IMR-90 (cell line): ENCODE measurements at regions not wholly inside any gene's neighbourhood (a gene's known extent, or its start where the extent isn't known, plus 50 kb on each side); places are given as distances from the start of the nearest gene placed in this dataset.

Source experiments
- ATAC-seq: fragments of 200-7000 bp; cut with Tn5 transposase; 2 replicates; pipeline ENCODE4 v1.9.1; 2020; ENCODE audit warnings: low read depth, mild to moderate bottlenecking, moderate library complexity
- BruUV-seq: library from RNA; stranded (reverse); fragments of 400-500 nt; replicated peaks from 2 replicates; lab custom pipeline; 2021; lab: Mats Ljungman, UMichigan
- CTCF ChIA-PET: fragments of 300-600 bp; formaldehyde crosslinking; extraction: SDS; loops from one replicate; lab custom pipeline; 2021; ENCODE audit warnings: antibody characterized with exemption; lab: Yijun Ruan, JAX
- POLR2A ChIA-PET: fragments of 300-600 bp; sonication (Branson Sonifier 250); formaldehyde crosslinking; loops from one replicate; lab custom pipeline; 2022; ENCODE audit warnings: antibody characterized with exemption; ENCODE audit not compliant: unreplicated experiment; lab: Charles Lee
- DNase-seq: peaks from one replicate; pipeline ENCODE4 v3.0.0; 2013
- H2AFZ ChIP-seq: replicated peaks from 2 replicates; pipeline ENCODE3; 2013; ENCODE audit warnings: low read length, mild to moderate bottlenecking; ENCODE audit not compliant: poor library complexity
- H2AK5ac ChIP-seq: 2 replicates; pipeline ENCODE4 v1.6.1; 2013; ENCODE audit warnings: low read depth, low read length, inconsistent platforms
- H2AK9ac ChIP-seq: replicated peaks from 2 replicates; pipeline ENCODE3; 2013; ENCODE audit warnings: mild to moderate bottlenecking, low read depth, low read length, moderate library complexity; ENCODE audit not compliant: poor library complexity
- H2BK120ac ChIP-seq: 2 replicates; pipeline ENCODE4 v1.6.1; 2013; ENCODE audit warnings: low read depth, low read length, inconsistent platforms
- H2BK15ac ChIP-seq: 3 replicates; pipeline ENCODE4 v1.6.1; 2013; ENCODE audit warnings: low read depth, low read length, inconsistent platforms
- H2BK20ac ChIP-seq: 2 replicates; pipeline ENCODE4 v1.6.1; 2013; ENCODE audit warnings: low read depth, mild to moderate bottlenecking, inconsistent platforms, low read length, moderate library complexity
- H2BK5ac ChIP-seq: 2 replicates; pipeline ENCODE4 v1.6.1; 2013; ENCODE audit warnings: mild to moderate bottlenecking, low read depth, low read length, inconsistent platforms; ENCODE audit not compliant: poor library complexity, severe bottlenecking
- H3K14ac ChIP-seq: replicated peaks from 2 replicates; pipeline ENCODE4 v1.6.1; 2013; ENCODE audit warnings: low read depth, low read length, inconsistent platforms
- H3K18ac ChIP-seq: 2 replicates; pipeline ENCODE4 v1.6.1; 2013; ENCODE audit warnings: low read depth, low read length, control low read depth
- H3K23ac ChIP-seq: 2 replicates; pipeline ENCODE4 v1.6.1; 2013; ENCODE audit warnings: low read depth, low read length, inconsistent platforms
- H3K27ac ChIP-seq: 2 replicates; pipeline ENCODE4 v1.5.1; 2013; ENCODE audit warnings: mild to moderate bottlenecking, control low read depth, low read length; ENCODE audit not compliant: insufficient read depth
- H3K27me3 ChIP-seq: 2 replicates; pipeline ENCODE4 v1.6.1; 2013; ENCODE audit warnings: low read length; ENCODE audit not compliant: control insufficient read depth, insufficient read depth
- H3K36me3 ChIP-seq: 2 replicates; pipeline ENCODE4 v1.6.1; 2013; ENCODE audit warnings: low read length, mixed read lengths; ENCODE audit not compliant: control insufficient read depth, insufficient read depth
- H3K4ac ChIP-seq: 2 replicates; pipeline ENCODE4 v1.6.1; 2013; ENCODE audit warnings: low read depth, low read length, inconsistent platforms
- H3K4me1 ChIP-seq: 2 replicates; pipeline ENCODE4 v1.6.1; 2013; ENCODE audit warnings: low read length, mixed read lengths; ENCODE audit not compliant: control insufficient read depth, insufficient read depth
- H3K4me2 ChIP-seq: 2 replicates; pipeline ENCODE4 v1.6.1; 2013; ENCODE audit warnings: low read depth, mild to moderate bottlenecking, control low read depth, low read length, moderate library complexity
- H3K4me3 ChIP-seq: 2 replicates; pipeline ENCODE4 v1.5.1; 2013; ENCODE audit warnings: low read depth, mild to moderate bottlenecking, control low read depth, low read length, moderate library complexity; ENCODE audit not compliant: insufficient read depth
- H3K56ac ChIP-seq: 2 replicates; pipeline ENCODE4 v1.6.1; 2013; ENCODE audit warnings: low read length, inconsistent platforms; ENCODE audit not compliant: insufficient read depth; ENCODE audit errors: extremely low read depth
- H3K79me1 ChIP-seq, 2 experiments: 2 replicates each; pipeline ENCODE4 v1.6.1; 2013; ENCODE audit warnings: low read length in 2 of 2, inconsistent platforms in 1 of 2, low read depth in 1 of 2
- H3K9ac ChIP-seq: 2 replicates; pipeline ENCODE4 v1.6.1; 2013; ENCODE audit warnings: low read depth, low read length, control low read depth
- H3K9me1 ChIP-seq: 2 replicates; pipeline ENCODE4 v1.6.1; 2013; ENCODE audit warnings: low read length, inconsistent platforms; ENCODE audit not compliant: insufficient read depth
- H3K9me3 ChIP-seq: 2 replicates; pipeline ENCODE4 v1.6.1; 2013; ENCODE audit warnings: low read length; ENCODE audit not compliant: control insufficient read depth, insufficient read depth
- H4K20me1 ChIP-seq: 2 replicates; pipeline ENCODE4 v1.6.1; 2013; ENCODE audit warnings: low read length, inconsistent platforms; ENCODE audit not compliant: insufficient read depth
- H4K5ac ChIP-seq: 2 replicates; pipeline ENCODE4 v1.6.1; 2013; ENCODE audit warnings: mild to moderate bottlenecking, low read depth, low read length, control low read depth
- H4K8ac ChIP-seq, 2 experiments: 2 replicates each; pipeline ENCODE4 v1.6.1; 2013; ENCODE audit warnings: low read depth in 2 of 2, low read length in 2 of 2, control low read depth in 1 of 2, inconsistent platforms in 1 of 2
- H4K91ac ChIP-seq: 2 replicates; pipeline ENCODE4 v1.6.1; 2013; ENCODE audit warnings: low read depth, low read length, inconsistent platforms; ENCODE audit not compliant: insufficient read depth
- BHLHE40 ChIP-seq: fragments of 150-350 bp; IDR thresholded peaks from 2 replicates; pipeline ENCODE4 v1.6.1; 2016; ENCODE audit warnings: mild to moderate bottlenecking, low read depth, low read length
- CEBPB ChIP-seq: IDR thresholded peaks from 2 replicates; pipeline ENCODE4 v1.6.1; 2012; ENCODE audit warnings: low read depth, low read length, improper control_type of control experiment
- CHD1 ChIP-seq: IDR thresholded peaks from 2 replicates; pipeline ENCODE4 v1.6.1; 2012; ENCODE audit warnings: low read depth, low read length, improper control_type of control experiment
- FOS ChIP-seq: fragments of 150-350 bp; IDR thresholded peaks from 2 replicates; pipeline ENCODE4 v1.6.1; 2016; ENCODE audit warnings: low read depth, low read length
- MAZ ChIP-seq: IDR thresholded peaks from 2 replicates; pipeline ENCODE4 v1.6.1; 2012; ENCODE audit warnings: low read depth, mild to moderate bottlenecking, low read length, improper control_type of control experiment, moderate library complexity, borderline replicate concordance
- MXI1 ChIP-seq: IDR thresholded peaks from 2 replicates; pipeline ENCODE4 v1.6.1; 2012; ENCODE audit warnings: low read depth, mild to moderate bottlenecking, low read length, moderate library complexity, borderline replicate concordance
- NFE2L2 ChIP-seq: fragments of 150-350 bp; IDR thresholded peaks from 2 replicates; pipeline ENCODE4 v1.6.1; 2016; ENCODE audit warnings: low read depth, mild to moderate bottlenecking, low read length
- RAD21 ChIP-seq: IDR thresholded peaks from 2 replicates; pipeline ENCODE4 v1.6.1; 2012; ENCODE audit warnings: low read length, improper control_type of control experiment
- RFX5 ChIP-seq: IDR thresholded peaks from 2 replicates; pipeline ENCODE4 v1.8.0; 2012; ENCODE audit warnings: low read depth, mild to moderate bottlenecking, low read length, moderate library complexity
- WGBS, 2 experiments: methylation state at CpG; one replicate each; pipeline versions ENCODE4 v1.1.5 to v1.1.7; 2013; ENCODE audit warnings: missing lambda C conversion rate in 2 of 2; ENCODE audit not compliant: insufficient read length in 1 of 2; ENCODE audit errors: extremely low coverage in 2 of 2; 5-methylcytosine and 5-hydroxymethylcytosine counted together
- dilution Hi-C: fragments of 300-500 bp; cut with HindIII; formaldehyde crosslinking; loops from one replicate; pipeline ENCODE4 v1.14.3; 2018; ENCODE audit warnings: low sequenced_read_pairs; ENCODE audit not compliant: unreplicated experiment
- in situ Hi-C: fragments of 300-500 bp; cut with MboI; formaldehyde crosslinking; loops from 3 replicates; pipeline ENCODE4 v1.14.3; 2019; ENCODE audit warnings: low sequenced_read_pairs, inconsistent platforms, mixed read lengths
- intact Hi-C: fragments of 100-400 bp; cut with micrococcal nuclease; formaldehyde crosslinking; loops from 2 replicates; pipeline ENCODE4 v1.10.0; 2022
- TF ChIP-seq, protein P1 (sequence below): fragments of 150-350 bp; IDR thresholded peaks from 2 replicates; pipeline ENCODE4 v1.6.1; 2016; ENCODE audit warnings: low read depth, mild to moderate bottlenecking, low read length, moderate library complexity, borderline replicate concordance
- TF ChIP-seq, protein P2 (sequence below): conservative IDR thresholded peaks from 2 replicates; pipeline ENCODE4 v1.5.1; 2012; ENCODE audit warnings: mild to moderate bottlenecking, low read depth, low read length, improper control_type of control experiment

DNA sequence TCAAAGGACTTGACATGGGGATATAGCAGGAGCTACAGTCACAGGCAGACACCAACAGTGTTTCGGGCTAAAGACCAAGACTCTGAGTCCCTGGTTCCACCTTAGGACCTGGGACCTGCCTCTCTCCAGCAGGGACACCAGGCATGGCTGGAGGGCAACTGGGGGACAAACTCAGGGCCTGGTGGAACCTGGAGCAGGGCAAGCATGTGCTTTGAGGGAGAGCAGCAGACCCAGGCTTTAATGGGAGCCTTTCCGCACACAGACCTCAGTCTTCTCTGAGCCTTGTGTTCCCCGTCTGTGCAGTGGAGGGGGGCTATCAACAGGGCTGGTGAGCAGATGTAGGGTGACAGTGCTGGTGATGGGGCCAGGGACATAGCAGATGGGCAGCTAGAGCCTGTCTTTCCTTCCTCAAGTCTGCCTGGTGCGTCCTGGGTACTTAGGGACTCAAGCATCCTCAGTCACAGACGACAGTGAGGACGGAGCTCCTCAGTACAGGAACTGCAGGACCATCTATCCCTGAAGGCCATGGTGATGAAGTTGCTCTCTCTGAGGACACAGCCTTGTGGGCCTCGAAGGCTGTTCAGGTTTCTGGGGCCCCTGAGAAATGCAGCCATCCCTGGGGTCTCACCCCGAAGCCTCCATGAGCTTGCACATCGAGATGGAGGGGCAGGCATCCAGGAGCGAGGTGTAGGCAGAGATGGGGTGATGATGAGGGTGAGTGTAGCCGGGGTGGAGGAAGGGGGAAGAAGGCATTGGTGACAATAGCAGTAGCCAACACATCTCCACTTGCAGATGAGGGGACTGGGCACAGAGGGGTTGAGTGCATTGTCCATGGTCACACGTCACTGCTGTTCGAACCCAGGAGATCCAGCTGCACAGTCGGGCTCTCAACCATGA lies 593.4 kb downstream of the PTPRU start (continued):
- TF ChIP-seq BHLHE40, result no peak

DNA sequence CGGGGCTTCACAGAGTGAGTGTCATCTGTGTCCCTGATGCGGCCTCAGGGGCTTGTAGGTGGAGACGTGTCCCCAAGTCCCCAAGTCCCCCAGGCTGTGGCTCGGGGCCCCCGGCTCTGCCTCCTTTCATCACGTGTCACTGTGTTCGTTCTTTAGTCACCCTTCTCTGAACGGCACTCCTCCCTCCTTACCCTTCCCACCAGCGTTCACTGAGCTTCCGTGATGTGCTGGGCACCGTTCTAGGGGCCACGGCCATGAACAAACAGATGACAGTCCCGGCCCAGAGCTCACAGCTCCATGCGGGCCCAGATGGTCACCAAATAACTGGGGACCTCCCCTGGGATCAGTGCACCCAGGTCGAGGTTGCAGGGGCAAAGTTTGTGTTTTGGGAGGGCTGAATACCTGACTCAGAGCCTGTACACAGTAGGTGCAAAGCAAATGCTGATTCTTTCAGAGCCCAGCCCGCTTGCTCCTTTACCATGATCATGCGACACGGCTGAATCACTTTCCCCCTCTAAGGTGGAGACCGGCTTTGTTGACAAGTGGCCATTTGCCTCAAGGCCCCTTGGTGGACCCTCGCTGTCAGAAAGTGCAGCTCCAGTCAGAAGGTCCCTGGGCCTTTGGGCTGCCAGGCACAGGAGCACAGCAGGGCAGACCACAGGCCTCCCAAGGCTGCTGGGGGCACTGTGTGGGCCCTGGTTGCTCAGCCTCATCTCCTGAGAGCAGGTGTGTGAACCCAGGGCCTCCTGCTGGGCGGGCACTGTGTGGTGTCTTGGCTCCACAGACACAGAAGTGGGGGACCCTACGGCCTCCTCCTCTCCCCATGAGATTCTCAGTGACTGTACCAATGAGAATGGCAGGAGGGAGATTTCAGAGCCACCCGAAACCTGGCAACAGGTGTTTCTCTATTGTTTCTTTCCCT lies 592.5 kb downstream of the PTPRU start:
- BruUV-seq, result no TSS peak
- H3K4ac ChIP-seq, result no peak overlapping the region
- no peak overlapping the region for H3K56ac ChIP-seq
- DNase-seq, result no peak
- no peak overlapping the region for H2AFZ ChIP-seq
- intact Hi-C loops (no loop called here), dilution Hi-C loops (no loop called here), in situ Hi-C loops (no loop called here)
- H2BK5ac ChIP-seq, result no peak overlapping the region
- H4K91ac ChIP-seq, result no peak overlapping the region
- H4K20me1 ChIP-seq, result no peaks in the 10 kb centered on the region; the same call in 1 of the 2 replicates
- no peak overlapping the region for H3K9ac ChIP-seq
- ChIA-PET CTCF (no interaction called here), POLR2A (no interaction called here)
- no peak overlapping the region for H2BK20ac ChIP-seq
- H2BK15ac ChIP-seq, result no peak overlapping the region
- no peaks in the 10 kb centered on the region for H3K9me3 ChIP-seq
- no peaks in the 10 kb centered on the region for H3K9me1 ChIP-seq
- no peak overlapping the region for H2AK5ac ChIP-seq
- H4K8ac ChIP-seq, result no peak overlapping the region
- no peak overlapping the region for H4K5ac ChIP-seq
- H2BK120ac ChIP-seq, result no peak overlapping the region
- no peak overlapping the region for H3K4me2 ChIP-seq
- no peak overlapping the region for H3K18ac ChIP-seq
- no peaks in the 10 kb centered on the region for H3K36me3 ChIP-seq
- no peak overlapping the region for H3K4me3 ChIP-seq
- no peak overlapping the region for H3K27ac ChIP-seq
- H3K79me1 ChIP-seq, result no peaks in the 10 kb centered on the region
- no peak for ATAC-seq
- no peak overlapping the region for H3K23ac ChIP-seq
- H3K4me1 ChIP-seq, result no peaks in the 10 kb centered on the region
- no peak overlapping the region for H3K14ac ChIP-seq
- H3K27me3 ChIP-seq, result no peaks in the 10 kb centered on the region; the same call in 1 of the 2 replicates
- H2AK9ac ChIP-seq, result no peak overlapping the region
- WGBS, 2 experiments, result 35% methylated on average over 11 of the region's 23 CpGs; no CpG with 5 or more reads in 1 of the 2 experiments
- no peak for TF ChIP-seq RAD21
- no peak for TF ChIP-seq CEBPB
- no peak for TF ChIP-seq RFX5
- TF ChIP-seq, protein P1, sequence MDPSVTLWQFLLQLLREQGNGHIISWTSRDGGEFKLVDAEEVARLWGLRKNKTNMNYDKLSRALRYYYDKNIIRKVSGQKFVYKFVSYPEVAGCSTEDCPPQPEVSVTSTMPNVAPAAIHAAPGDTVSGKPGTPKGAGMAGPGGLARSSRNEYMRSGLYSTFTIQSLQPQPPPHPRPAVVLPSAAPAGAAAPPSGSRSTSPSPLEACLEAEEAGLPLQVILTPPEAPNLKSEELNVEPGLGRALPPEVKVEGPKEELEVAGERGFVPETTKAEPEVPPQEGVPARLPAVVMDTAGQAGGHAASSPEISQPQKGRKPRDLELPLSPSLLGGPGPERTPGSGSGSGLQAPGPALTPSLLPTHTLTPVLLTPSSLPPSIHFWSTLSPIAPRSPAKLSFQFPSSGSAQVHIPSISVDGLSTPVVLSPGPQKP, result no peak
- TF ChIP-seq MAZ, result no peak
- TF ChIP-seq CHD1, result no peak
- TF ChIP-seq NFE2L2, result no peak
- TF ChIP-seq, protein P2, sequence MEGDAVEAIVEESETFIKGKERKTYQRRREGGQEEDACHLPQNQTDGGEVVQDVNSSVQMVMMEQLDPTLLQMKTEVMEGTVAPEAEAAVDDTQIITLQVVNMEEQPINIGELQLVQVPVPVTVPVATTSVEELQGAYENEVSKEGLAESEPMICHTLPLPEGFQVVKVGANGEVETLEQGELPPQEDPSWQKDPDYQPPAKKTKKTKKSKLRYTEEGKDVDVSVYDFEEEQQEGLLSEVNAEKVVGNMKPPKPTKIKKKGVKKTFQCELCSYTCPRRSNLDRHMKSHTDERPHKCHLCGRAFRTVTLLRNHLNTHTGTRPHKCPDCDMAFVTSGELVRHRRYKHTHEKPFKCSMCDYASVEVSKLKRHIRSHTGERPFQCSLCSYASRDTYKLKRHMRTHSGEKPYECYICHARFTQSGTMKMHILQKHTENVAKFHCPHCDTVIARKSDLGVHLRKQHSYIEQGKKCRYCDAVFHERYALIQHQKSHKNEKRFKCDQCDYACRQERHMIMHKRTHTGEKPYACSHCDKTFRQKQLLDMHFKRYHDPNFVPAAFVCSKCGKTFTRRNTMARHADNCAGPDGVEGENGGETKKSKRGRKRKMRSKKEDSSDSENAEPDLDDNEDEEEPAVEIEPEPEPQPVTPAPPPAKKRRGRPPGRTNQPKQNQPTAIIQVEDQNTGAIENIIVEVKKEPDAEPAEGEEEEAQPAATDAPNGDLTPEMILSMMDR, result no peak
- no peak for TF ChIP-seq MXI1
- no peak for TF ChIP-seq FOS
